HEK293 (cell line): ENCODE measurements at regions not wholly inside any gene's neighbourhood (a gene's known extent, or its start where the extent isn't known, plus 50 kb on each side); places are given as distances from the start of the nearest gene placed in this dataset.

Experiments used
- CTCF ChIA-PET: fragments of 350-600 bp; formaldehyde crosslinking; extraction: SDS; loops from one replicate; lab custom pipeline; 2021; ENCODE audit warnings: antibody characterized with exemption; lab: Yijun Ruan, JAX
- POLR2A ChIA-PET: fragments of 300-600 bp; formaldehyde crosslinking; extraction: SDS; loops from one replicate; lab custom pipeline; 2020; ENCODE audit warnings: antibody characterized with exemption, inconsistent platforms; lab: Yijun Ruan, JAX
- H3K27ac ChIP-seq: fragments of 200-500 bp; sonication (Bioruptor generic); 2 replicates; pipeline ENCODE4 v1.5.1; 2014; ENCODE audit warnings: low read depth, low read length, control low read depth, inconsistent platforms; ENCODE audit errors: extremely low read depth
- H3K36me3 ChIP-seq, 2 experiments: fragments of 200-500 bp in 1 of 2; sonication (Bioruptor generic) in 1 of 2; 1 replicate in 1 of 2; 2 replicates in 1 of 2; pipeline ENCODE4 v1.5.1; 2014 to 2017; ENCODE audit warnings: inconsistent platforms in 2 of 2, low read length in 2 of 2; ENCODE audit not compliant: control insufficient read depth in 2 of 2, insufficient read depth in 1 of 2
- H3K4me1 ChIP-seq: fragments of 200-500 bp; sonication (Bioruptor generic); 2 replicates; pipeline ENCODE4 v1.5.1; 2014; ENCODE audit warnings: mild to moderate bottlenecking, low read length, inconsistent platforms; ENCODE audit not compliant: control insufficient read depth, insufficient read depth
- H3K4me3 ChIP-seq: 2 replicates; pipeline ENCODE4 v1.5.1; 2011; ENCODE audit warnings: low read depth, mild to moderate bottlenecking, control low read depth, low read length, moderate library complexity
- H3K9me3 ChIP-seq: fragments of 200-500 bp; sonication (Bioruptor generic); 2 replicates; pipeline ENCODE4 v1.5.1; 2014; ENCODE audit warnings: low read depth, low read length, inconsistent platforms; ENCODE audit not compliant: control insufficient read depth, insufficient read depth
- GLIS1 ChIP-seq: fragments of 450-650 bp; formaldehyde crosslinking; IDR thresholded peaks from 2 replicates; pipeline ENCODE4 v1.5.1; 2016; ENCODE audit warnings: missing biosample characterization, missing genetic modification characterization
- KLF17 ChIP-seq: fragments of 450-650 bp; formaldehyde crosslinking; IDR thresholded peaks from 2 replicates; pipeline ENCODE4 v1.5.1; 2016; ENCODE audit warnings: missing biosample characterization, missing genetic modification characterization
- PBX3 ChIP-seq: sonication (generic); formaldehyde crosslinking; IDR thresholded peaks from 2 replicates; pipeline ENCODE4 v1.8.1; 2022; ENCODE audit warnings: mild to moderate bottlenecking, moderate library complexity, missing genetic modification reagents
- PRDM6 ChIP-seq: fragments of 450-650 bp; formaldehyde crosslinking; IDR thresholded peaks from 2 replicates; pipeline ENCODE4 v1.5.1; 2017; ENCODE audit warnings: missing biosample characterization, missing genetic modification characterization
- ZBTB7A ChIP-seq: fragments of 450-650 bp; formaldehyde crosslinking; IDR thresholded peaks from 2 replicates; pipeline ENCODE4 v1.5.1; 2016; ENCODE audit warnings: low read depth, missing biosample characterization, missing genetic modification characterization
- ZBTB8A ChIP-seq: fragments of 450-650 bp; formaldehyde crosslinking; IDR thresholded peaks from 2 replicates; pipeline ENCODE4 v1.5.1; 2016; ENCODE audit warnings: missing biosample characterization, missing genetic modification characterization
- ZNF138 ChIP-seq: fragments of 450-650 bp; formaldehyde crosslinking; IDR thresholded peaks from 2 replicates; pipeline ENCODE4 v1.5.1; 2016; ENCODE audit warnings: missing biosample characterization, missing genetic modification characterization, borderline replicate concordance
- ZNF24 ChIP-seq: fragments of 450-650 bp; formaldehyde crosslinking; IDR thresholded peaks from 2 replicates; pipeline ENCODE4 v1.5.1; 2016; ENCODE audit warnings: missing biosample characterization, missing genetic modification characterization
- ZNF248 ChIP-seq: fragments of 450-650 bp; formaldehyde crosslinking; IDR thresholded peaks from 2 replicates; pipeline ENCODE4 v1.5.1; 2017; ENCODE audit warnings: missing biosample characterization, missing genetic modification characterization
- ZNF292 ChIP-seq: fragments of 450-650 bp; formaldehyde crosslinking; IDR thresholded peaks from 2 replicates; pipeline ENCODE4 v1.5.1; 2016; ENCODE audit warnings: low read depth, missing biosample characterization, missing genetic modification characterization, borderline replicate concordance
- ZNF394 ChIP-seq: fragments of 450-650 bp; formaldehyde crosslinking; IDR thresholded peaks from 2 replicates; pipeline ENCODE4 v1.5.1; 2016; ENCODE audit warnings: missing biosample characterization, missing genetic modification characterization, mild to moderate bottlenecking, moderate library complexity, borderline replicate concordance
- ZNF501 ChIP-seq: fragments of 450-650 bp; formaldehyde crosslinking; IDR thresholded peaks from 2 replicates; pipeline ENCODE4 v1.5.1; 2016; ENCODE audit warnings: missing biosample characterization, missing genetic modification characterization
- ZNF514 ChIP-seq: fragments of 450-650 bp; formaldehyde crosslinking; IDR thresholded peaks from 2 replicates; pipeline ENCODE4 v1.5.1; 2016; ENCODE audit warnings: missing biosample characterization, missing genetic modification characterization
- ZNF518A ChIP-seq: fragments of 450-650 bp; formaldehyde crosslinking; conservative IDR thresholded peaks from 2 replicates; pipeline ENCODE4 v1.5.1; 2016; ENCODE audit warnings: low read depth, missing biosample characterization, missing genetic modification characterization
- ZNF544 ChIP-seq: fragments of 450-650 bp; formaldehyde crosslinking; IDR thresholded peaks from 2 replicates; pipeline ENCODE4 v1.5.0; 2017; ENCODE audit warnings: missing biosample characterization, missing genetic modification characterization
- ZNF629 ChIP-seq: fragments of 450-650 bp; formaldehyde crosslinking; IDR thresholded peaks from 2 replicates; pipeline ENCODE4 v1.5.1; 2017; ENCODE audit warnings: missing biosample characterization, missing genetic modification characterization
- ZNF664 ChIP-seq: fragments of 450-650 bp; formaldehyde crosslinking; IDR thresholded peaks from 2 replicates; pipeline ENCODE4 v1.5.1; 2016; ENCODE audit warnings: missing biosample characterization, missing genetic modification characterization
- ZNF677 ChIP-seq: fragments of 450-650 bp; IDR thresholded peaks from 2 replicates; pipeline ENCODE4 v1.5.0; 2018; ENCODE audit warnings: missing biosample characterization, mild to moderate bottlenecking, missing genetic modification characterization, moderate library complexity
- ZNF768 ChIP-seq: fragments of 450-650 bp; formaldehyde crosslinking; IDR thresholded peaks from 2 replicates; pipeline ENCODE4 v1.5.1; 2018; ENCODE audit warnings: missing biosample characterization, mild to moderate bottlenecking, missing genetic modification characterization
- ZNF843 ChIP-seq: fragments of 450-650 bp; formaldehyde crosslinking; IDR thresholded peaks from 2 replicates; pipeline ENCODE4 v1.5.1; 2016; ENCODE audit warnings: missing biosample characterization, missing genetic modification characterization

- Histone ChIP-seq H3K4me1 (no peaks in the 10 kb centered on the region), H3K27ac (no peak overlapping the region), H3K36me3 (no peaks in the 10 kb centered on the region), H3K4me3 (no peak overlapping the region), H3K9me3 (no peaks in the 10 kb centered on the region)
- ChIA-PET CTCF (interaction anchor here (0.6 to 1.9 kb wide), 6 partner anchors 10 to 261 kb away, joined by 3 to 15 read pairs (median 3); no protein-coding TSS in a partner anchor), POLR2A (no interaction called here)
- TF ChIP-seq ZNF544 (tag by site-specific recombination) (no peak), PRDM6 (tag by site-specific recombination) (no peak), ZNF501 (tag by site-specific recombination) (no peak), ZNF677 (tag by site-specific recombination) (no peak), ZNF292 (tag by site-specific recombination) (no peak), ZNF394 (tag by site-specific recombination) (no peak), KLF17 (tag by site-specific recombination) (no peak), ZBTB7A (tag by site-specific recombination) (no peak), ZNF664 (tag by site-specific recombination) (no peak), ZNF138 (tag by site-specific recombination) (no peak), ZNF248 (tag by site-specific recombination) (no peak), ZNF518A (tag by site-specific recombination) (no peak), ZNF843 (no peak), ZNF629 (tag by site-specific recombination) (no peak), GLIS1 (tag by site-specific recombination) (no peak), ZNF768 (no peak), ZNF24 (tag by site-specific recombination) (no peak), ZNF514 (tag by site-specific recombination) (no peak), PBX3 (CRISPR knock-in tag) (no peak), ZBTB8A (no peak)
These were observed 417.9 kb downstream of the CTTN start for GRCh38 chr11:70816156-70816678.
